ENCODE measurements at regions not wholly inside any gene's neighbourhood (a gene's known extent, or its start where the extent isn't known, plus 50 kb on each side); places are given as distances from the start of the nearest gene placed in this dataset.
"Not testable (repeated sequence)": the region's sequence is repeated elsewhere in the genome, so short reads cannot be mapped to it uniquely, and the experiment has no call there.

DNA sequence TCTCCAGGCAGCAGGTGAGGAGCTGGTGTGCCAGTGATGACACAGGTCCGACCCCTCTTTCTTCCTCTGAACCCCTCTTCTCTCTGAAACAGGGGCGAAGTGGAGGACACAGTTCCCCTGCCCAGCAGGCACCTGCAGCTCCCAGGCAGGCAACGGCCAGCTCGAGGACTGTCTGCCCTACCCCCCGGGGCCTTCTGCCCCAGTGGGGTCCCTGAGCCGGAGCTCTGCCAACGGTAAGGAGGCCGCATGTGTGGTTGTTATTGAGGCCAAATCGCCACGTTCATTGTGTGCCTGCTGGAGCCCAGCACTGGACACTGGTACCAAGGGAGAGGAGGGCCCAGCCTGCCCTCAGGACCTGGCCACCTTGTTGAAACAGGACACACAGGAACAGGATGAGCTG lies 119.3 kb upstream of the MTLN start:
- TF ChIP-seq, protein P1, sequence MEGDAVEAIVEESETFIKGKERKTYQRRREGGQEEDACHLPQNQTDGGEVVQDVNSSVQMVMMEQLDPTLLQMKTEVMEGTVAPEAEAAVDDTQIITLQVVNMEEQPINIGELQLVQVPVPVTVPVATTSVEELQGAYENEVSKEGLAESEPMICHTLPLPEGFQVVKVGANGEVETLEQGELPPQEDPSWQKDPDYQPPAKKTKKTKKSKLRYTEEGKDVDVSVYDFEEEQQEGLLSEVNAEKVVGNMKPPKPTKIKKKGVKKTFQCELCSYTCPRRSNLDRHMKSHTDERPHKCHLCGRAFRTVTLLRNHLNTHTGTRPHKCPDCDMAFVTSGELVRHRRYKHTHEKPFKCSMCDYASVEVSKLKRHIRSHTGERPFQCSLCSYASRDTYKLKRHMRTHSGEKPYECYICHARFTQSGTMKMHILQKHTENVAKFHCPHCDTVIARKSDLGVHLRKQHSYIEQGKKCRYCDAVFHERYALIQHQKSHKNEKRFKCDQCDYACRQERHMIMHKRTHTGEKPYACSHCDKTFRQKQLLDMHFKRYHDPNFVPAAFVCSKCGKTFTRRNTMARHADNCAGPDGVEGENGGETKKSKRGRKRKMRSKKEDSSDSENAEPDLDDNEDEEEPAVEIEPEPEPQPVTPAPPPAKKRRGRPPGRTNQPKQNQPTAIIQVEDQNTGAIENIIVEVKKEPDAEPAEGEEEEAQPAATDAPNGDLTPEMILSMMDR (IDR thresholded peaks at IDR 0.05) = not testable (repeated sequence)
- not testable (repeated sequence) for TF ChIP-seq EZH2 (IDR thresholded peaks at IDR 0.05; ENCODE audit: borderline replicate concordance, insufficient read depth, low read depth, low read length, poor library complexity, severe bottlenecking)

Data from B cell (primary cell).